Trophoblast cell (in vitro differentiated cells and primary cell): ENCODE measurements at regions not wholly inside any gene's neighbourhood (a gene's known extent, or its start where the extent isn't known, plus 50 kb on each side); places are given as distances from the start of the nearest gene placed in this dataset.

Experiments used
- DNase-seq, 2 donors: peaks; one replicate each; pipeline ENCODE4 v3.0.0-alpha.2; 2016
- H2AFZ ChIP-seq: 2 replicates; pipeline ENCODE4 v1.6.1; 2013; ENCODE audit warnings: low read length, moderate library complexity, mild to moderate bottlenecking; ENCODE audit not compliant: insufficient read depth, poor library complexity
- H2AK5ac ChIP-seq: 2 replicates; pipeline ENCODE4 v1.6.1; 2013; ENCODE audit warnings: mild to moderate bottlenecking, low read length
- H2BK120ac ChIP-seq: 2 replicates; pipeline ENCODE4 v1.6.1; 2013; ENCODE audit warnings: low read length, mild to moderate bottlenecking, moderate library complexity; ENCODE audit not compliant: insufficient read depth, poor library complexity
- H2BK12ac ChIP-seq: 2 replicates; pipeline ENCODE4 v1.6.1; 2013; ENCODE audit warnings: mild to moderate bottlenecking, low read length, moderate library complexity
- H2BK5ac ChIP-seq: 2 replicates; pipeline ENCODE4 v1.6.1; 2013; ENCODE audit warnings: low read length, low read depth, moderate library complexity, mild to moderate bottlenecking; ENCODE audit not compliant: poor library complexity
- H3K14ac ChIP-seq: 2 replicates; pipeline ENCODE4 v1.6.1; 2013; ENCODE audit warnings: mild to moderate bottlenecking, low read length
- H3K18ac ChIP-seq: 2 replicates; pipeline ENCODE4 v1.6.1; 2013; ENCODE audit warnings: mild to moderate bottlenecking, low read length
- H3K23ac ChIP-seq: 2 replicates; pipeline ENCODE4 v1.6.1; 2013; ENCODE audit warnings: low read length
- H3K27ac ChIP-seq: 2 replicates; pipeline ENCODE4 v1.5.1; 2013; ENCODE audit warnings: low read depth, mild to moderate bottlenecking, inconsistent platforms, low read length, moderate library complexity
- H3K27me3 ChIP-seq: 2 replicates; pipeline ENCODE4 v1.6.1; 2013; ENCODE audit warnings: inconsistent platforms, mild to moderate bottlenecking, low read length, moderate library complexity; ENCODE audit not compliant: insufficient read depth
- H3K36me3 ChIP-seq, 2 experiments: 1 replicate in 1 of 2; 2 replicates in 1 of 2; pipeline ENCODE4 v1.6.1; 2013; ENCODE audit warnings: low read length in 2 of 2, mild to moderate bottlenecking in 2 of 2, moderate library complexity in 1 of 2; ENCODE audit not compliant: insufficient read depth in 2 of 2, control insufficient read depth in 1 of 2
- H3K4ac ChIP-seq: 2 replicates; pipeline ENCODE4 v1.6.1; 2013; ENCODE audit warnings: low read depth, mild to moderate bottlenecking, low read length, moderate library complexity
- H3K4me1 ChIP-seq, 2 experiments: 1 replicate in 1 of 2; 2 replicates in 1 of 2; pipeline ENCODE4 v1.6.1; 2013; ENCODE audit warnings: low read length in 2 of 2, mild to moderate bottlenecking in 2 of 2, moderate library complexity in 1 of 2; ENCODE audit not compliant: insufficient read depth in 2 of 2, control insufficient read depth in 1 of 2
- H3K4me2 ChIP-seq: 2 replicates; pipeline ENCODE4 v1.6.1; 2013; ENCODE audit warnings: inconsistent platforms, mild to moderate bottlenecking, low read length, moderate library complexity
- H3K4me3 ChIP-seq: 2 replicates; pipeline ENCODE4 v1.5.1; 2013; ENCODE audit warnings: mild to moderate bottlenecking, low read depth, low read length, inconsistent platforms
- H3K79me1 ChIP-seq: one replicate; pipeline ENCODE4 v1.6.1; 2013; ENCODE audit warnings: low read length
- H3K79me2 ChIP-seq: 2 replicates; pipeline ENCODE4 v1.6.1; 2013; ENCODE audit warnings: low read length, mild to moderate bottlenecking; ENCODE audit not compliant: control insufficient read depth, insufficient read depth, poor library complexity
- H3K9ac ChIP-seq: 2 replicates; pipeline ENCODE4 v1.6.1; 2013; ENCODE audit warnings: mild to moderate bottlenecking, low read length
- H3K9me3 ChIP-seq: 2 replicates; pipeline ENCODE4 v1.6.1; 2013; ENCODE audit warnings: low read depth, mild to moderate bottlenecking, control low read depth, inconsistent platforms, low read length; ENCODE audit not compliant: insufficient read depth
- H4K12ac ChIP-seq: 2 replicates; pipeline ENCODE4 v1.6.1; 2013; ENCODE audit warnings: low read depth, mild to moderate bottlenecking, low read length, moderate library complexity
- H4K8ac ChIP-seq: 2 replicates; pipeline ENCODE4 v1.6.1; 2013; ENCODE audit warnings: low read depth, mild to moderate bottlenecking, low read length, moderate library complexity
- H4K91ac ChIP-seq: one replicate; pipeline ENCODE4 v1.6.1; 2013; ENCODE audit warnings: low read depth, mild to moderate bottlenecking, low read length, moderate library complexity
- WGBS: extraction: QIAGEN DNeasy Blood & Tissue Kit; methylation state at CpG from one replicate; pipeline ENCODE4 v1.1.7; 2013; ENCODE audit warnings: missing lambda C conversion rate; ENCODE audit not compliant: insufficient read length, insufficient coverage; ENCODE audit errors: extremely low coverage; 5-methylcytosine and 5-hydroxymethylcytosine counted together

GRCh38 chr2:129605646-129606045, 373.8 kb upstream of the RAB6C start:
- H2BK120ac ChIP-seq: no peak overlapping the region
- no peak overlapping the region for H3K4me3 ChIP-seq
- no peak overlapping the region for H2BK5ac ChIP-seq
- H3K4me1 ChIP-seq: no peaks in the 10 kb centered on the region
- H2AFZ ChIP-seq: no peak overlapping the region
- H3K79me2 ChIP-seq: no peaks in the 10 kb centered on the region
- no peak overlapping the region for H3K9ac ChIP-seq
- no peak overlapping the region for H4K12ac ChIP-seq
- H2BK12ac ChIP-seq: no peak overlapping the region
- no peaks in the 10 kb centered on the region for H3K36me3 ChIP-seq
- H3K4me2 ChIP-seq: no peak overlapping the region
- no peak overlapping the region for H3K14ac ChIP-seq
- no peaks in the 10 kb centered on the region for H3K9me3 ChIP-seq
- H4K8ac ChIP-seq: no peak overlapping the region
- WGBS: no CpG with 5 or more reads among the region's 6 CpGs
- H3K27ac ChIP-seq: no peak overlapping the region
- no peak overlapping the region for H3K18ac ChIP-seq
- H3K27me3 ChIP-seq: no peaks in the 10 kb centered on the region
- H2AK5ac ChIP-seq: no peak overlapping the region
- no peak for DNase-seq
- no peaks in the 10 kb centered on the region for H3K79me1 ChIP-seq
- no peak overlapping the region for H3K23ac ChIP-seq
- no peak overlapping the region for H4K91ac ChIP-seq
- H3K4ac ChIP-seq: no peak overlapping the region

- DNase-seq: no peak
- H3K79me1 ChIP-seq: no peaks in the 10 kb centered on the region
- no peaks in the 10 kb centered on the region for H3K27me3 ChIP-seq
- H4K91ac ChIP-seq: no peak overlapping the region
- H3K36me3 ChIP-seq: no peaks in the 10 kb centered on the region
- no peak overlapping the region for H2AK5ac ChIP-seq
- H3K14ac ChIP-seq: no peak overlapping the region
- H2BK12ac ChIP-seq: no peak overlapping the region
- H3K9ac ChIP-seq: no peak overlapping the region
- WGBS: no CpG with 5 or more reads among the region's 12 CpGs
- no peak overlapping the region for H4K12ac ChIP-seq
- H3K9me3 ChIP-seq: no peaks in the 10 kb centered on the region
- H3K4me1 ChIP-seq: no peaks in the 10 kb centered on the region
- H3K27ac ChIP-seq: no peak overlapping the region
- no peak overlapping the region for H3K18ac ChIP-seq
- H3K4me2 ChIP-seq: no peak overlapping the region
- H3K23ac ChIP-seq: no peak overlapping the region
- no peak overlapping the region for H2AFZ ChIP-seq
- H3K79me2 ChIP-seq: no peaks in the 10 kb centered on the region
- H2BK5ac ChIP-seq: no peak overlapping the region
- no peak overlapping the region for H3K4me3 ChIP-seq
- H4K8ac ChIP-seq: no peak overlapping the region
- no peak overlapping the region for H2BK120ac ChIP-seq
- H3K4ac ChIP-seq: no peak overlapping the region
Observed at GRCh38 chr2:129606496-129607270, 372.8 kb upstream of the RAB6C start.

- no peaks in the 10 kb centered on the region for H3K79me2 ChIP-seq
- H3K4ac ChIP-seq: no peak overlapping the region
- no peak for DNase-seq
- no peak overlapping the region for H3K4me3 ChIP-seq
- no peak overlapping the region for H4K12ac ChIP-seq
- WGBS: no CpG with 5 or more reads among the region's 3 CpGs
- H2BK12ac ChIP-seq: no peak overlapping the region
- no peak overlapping the region for H3K27ac ChIP-seq
- H4K91ac ChIP-seq: no peak overlapping the region
- no peaks in the 10 kb centered on the region for H3K9me3 ChIP-seq
- H3K4me1 ChIP-seq: no peaks in the 10 kb centered on the region
- no peaks in the 10 kb centered on the region for H3K27me3 ChIP-seq
- no peak overlapping the region for H2AK5ac ChIP-seq
- H2BK120ac ChIP-seq: no peak overlapping the region
- no peak overlapping the region for H2BK5ac ChIP-seq
- H3K36me3 ChIP-seq: no peaks in the 10 kb centered on the region
- H3K23ac ChIP-seq: no peak overlapping the region
- H3K9ac ChIP-seq: no peak overlapping the region
- H3K14ac ChIP-seq: no peak overlapping the region
- no peak overlapping the region for H3K18ac ChIP-seq
- H2AFZ ChIP-seq: no peak overlapping the region
- no peaks in the 10 kb centered on the region for H3K79me1 ChIP-seq
- H4K8ac ChIP-seq: no peak overlapping the region
- no peak overlapping the region for H3K4me2 ChIP-seq
Observed at GRCh38 chr2:129609224-129609623, 370.2 kb upstream of the RAB6C start.

- DNase-seq: no peak
- no peak overlapping the region for H3K14ac ChIP-seq
- no peaks in the 10 kb centered on the region for H3K79me2 ChIP-seq
- no peak overlapping the region for H3K9ac ChIP-seq
- H3K4ac ChIP-seq: no peak overlapping the region
- H3K23ac ChIP-seq: no peak overlapping the region
- no CpG with 5 or more reads among the region's 6 CpGs for WGBS
- H3K27ac ChIP-seq: no peak overlapping the region
- no peak overlapping the region for H2BK12ac ChIP-seq
- H4K8ac ChIP-seq: no peak overlapping the region
- no peaks in the 10 kb centered on the region for H3K9me3 ChIP-seq
- no peak overlapping the region for H2BK5ac ChIP-seq
- no peaks in the 10 kb centered on the region for H3K4me1 ChIP-seq
- no peak overlapping the region for H2BK120ac ChIP-seq
- H3K4me2 ChIP-seq: no peak overlapping the region
- H3K36me3 ChIP-seq: no peaks in the 10 kb centered on the region
- no peak overlapping the region for H2AFZ ChIP-seq
- no peak overlapping the region for H4K91ac ChIP-seq
- H2AK5ac ChIP-seq: no peak overlapping the region
- H3K18ac ChIP-seq: no peak overlapping the region
- H3K4me3 ChIP-seq: no peak overlapping the region
- H4K12ac ChIP-seq: no peak overlapping the region
- no peaks in the 10 kb centered on the region for H3K79me1 ChIP-seq
- H3K27me3 ChIP-seq: no peaks in the 10 kb centered on the region
Observed at GRCh38 chr2:129610766-129611165, 368.7 kb upstream of the RAB6C start.
